HG03439 (cell line): ENCODE measurements at regions not wholly inside any gene's neighbourhood (a gene's known extent, or its start where the extent isn't known, plus 50 kb on each side); places are given as distances from the start of the nearest gene placed in this dataset.
"Not testable (repeated sequence)": the region's sequence is repeated elsewhere in the genome, so short reads cannot be mapped to it uniquely, and the experiment has no call there.

Experiments used
- ATAC-seq: cut with Tn5 transposase; IDR thresholded peaks from one replicate; pipeline ENCODE4 v1.9.1; 2021; ENCODE audit warnings: mild to moderate bottlenecking, moderate library complexity; ENCODE audit not compliant: unreplicated experiment

- not testable (repeated sequence) for ATAC-seq
Measured at GRCh38 chr1:83406693-83407371, 592.1 kb downstream of the TTLL7 start.

DNA sequence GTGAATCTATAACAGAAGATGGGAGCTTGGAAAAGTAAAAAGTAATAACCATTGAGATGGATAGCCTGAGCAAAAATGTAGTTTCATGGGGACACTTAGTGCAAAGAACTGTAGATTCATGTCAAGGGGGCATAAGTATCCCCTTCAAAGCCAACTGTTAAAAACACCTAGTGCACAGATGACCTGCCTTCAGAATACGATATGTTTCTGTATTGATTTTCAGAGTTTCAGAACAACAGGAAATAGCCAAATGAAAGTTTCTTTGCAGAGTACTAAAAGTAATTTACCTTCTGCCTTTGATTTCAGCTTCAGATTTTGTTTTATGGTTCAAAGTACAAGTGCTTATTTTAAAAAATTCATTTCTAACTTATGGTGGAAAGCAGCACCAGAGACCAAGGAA is 593.1 kb downstream of the TTLL7 start:
- ATAC-seq: peak; percentile 54

DNA sequence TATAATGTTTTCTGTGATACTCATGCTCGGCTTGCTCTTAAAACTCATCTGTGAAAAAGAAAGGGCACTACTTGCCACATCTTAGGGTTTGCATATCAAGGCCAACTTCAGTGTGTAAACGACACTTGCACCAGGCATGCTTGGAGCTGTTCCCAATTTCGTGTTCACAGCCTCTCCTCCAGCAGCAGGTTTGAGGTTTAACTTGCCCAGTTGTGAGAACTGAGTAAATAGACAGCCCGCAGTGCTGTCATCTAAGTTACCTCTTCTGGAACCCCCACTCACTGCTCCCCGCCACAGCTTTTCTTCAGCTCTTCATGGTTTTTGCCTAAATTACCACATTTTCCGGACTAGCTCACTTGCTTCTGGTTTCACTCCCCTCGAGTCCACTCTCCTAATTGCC is 595.4 kb downstream of the TTLL7 start:
- ATAC-seq: not testable (repeated sequence)

GRCh38 chr1:83401146-83401545 is 597.8 kb downstream of the TTLL7 start:
- ATAC-seq: not testable (repeated sequence)

DNA sequence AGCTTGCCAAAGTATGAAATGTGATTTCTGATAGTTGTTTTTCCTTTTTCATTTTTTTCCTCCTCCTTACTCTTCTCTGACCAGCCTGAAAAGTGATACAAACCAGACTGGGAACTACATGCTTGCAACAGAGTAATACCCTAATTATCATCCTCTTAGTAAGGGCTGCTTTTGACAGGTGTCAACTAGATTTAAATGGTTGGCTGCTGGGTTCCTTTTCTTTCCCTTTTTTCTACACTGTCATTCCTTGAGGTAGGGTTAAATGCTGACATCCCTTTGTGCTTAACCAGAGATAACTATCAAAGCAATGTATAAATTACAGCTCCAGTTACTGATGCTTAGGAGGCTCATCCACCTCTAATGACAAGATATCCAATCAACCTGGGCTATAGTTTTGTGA is 598.8 kb downstream of the TTLL7 start:
- not testable (repeated sequence) for ATAC-seq

DNA sequence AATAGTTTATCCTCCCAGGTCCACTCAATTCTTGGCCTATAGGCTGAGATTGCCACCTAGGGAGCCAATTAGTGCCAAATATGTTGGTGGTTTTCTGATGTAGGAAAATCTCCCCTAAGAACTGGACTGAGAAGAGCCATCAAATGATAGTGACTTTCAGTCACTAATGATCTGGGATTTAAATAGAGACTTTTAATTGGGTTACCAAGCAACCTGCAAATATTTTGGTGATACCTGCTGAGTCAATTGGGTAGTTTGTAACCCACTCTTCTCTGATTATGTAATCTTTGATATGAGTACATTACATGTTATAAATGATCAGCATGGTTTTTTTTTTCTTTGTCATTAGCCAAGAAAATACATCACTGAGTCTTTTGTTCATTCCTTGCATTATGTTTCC is 600.8 kb downstream of the TTLL7 start:
- ATAC-seq: not testable (repeated sequence)

DNA sequence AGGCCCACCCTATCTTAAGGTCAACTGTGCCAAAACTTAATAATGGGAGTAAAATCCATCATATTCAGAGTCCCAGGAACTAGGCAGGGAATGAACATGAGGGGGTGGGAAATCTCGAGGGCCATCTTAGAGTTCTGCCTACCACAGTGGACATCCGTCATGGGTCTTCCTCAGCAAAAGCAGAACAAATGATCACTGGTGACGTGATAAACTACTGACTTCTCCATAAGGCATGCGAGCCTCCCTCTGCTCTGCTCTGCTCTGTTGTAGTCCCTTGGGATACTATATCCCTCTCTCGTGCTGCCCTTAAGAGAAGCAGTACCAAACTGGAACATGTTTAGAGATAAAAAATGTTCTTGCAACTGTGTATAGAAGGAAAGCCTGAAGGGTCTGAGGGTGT is 603.8 kb downstream of the TTLL7 start:
- not testable (repeated sequence) for ATAC-seq

- ATAC-seq: not testable (repeated sequence)
Measured at GRCh38 chr1:83386946-83387345, 612.0 kb downstream of the TTLL7 start.

DNA sequence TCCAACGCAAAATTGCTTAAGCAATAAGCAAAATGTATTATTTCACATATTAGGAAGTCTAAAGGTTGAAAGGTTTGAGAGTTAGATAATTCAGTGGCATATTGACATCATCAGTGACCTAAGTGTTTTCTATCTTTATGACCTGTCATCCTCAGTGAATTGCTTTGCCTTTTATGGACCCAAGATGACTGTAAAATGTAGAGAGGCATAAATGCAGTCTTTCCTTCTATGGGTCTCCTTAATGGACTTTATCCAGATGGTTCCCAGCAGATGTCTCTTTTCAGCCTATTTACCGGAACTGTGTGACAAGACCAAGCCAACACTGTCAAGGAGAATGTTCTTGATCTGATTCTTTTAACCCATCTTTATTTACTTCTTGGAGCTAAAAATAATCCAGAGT is 615.8 kb downstream of the TTLL7 start:
- ATAC-seq: not testable (repeated sequence)

DNA sequence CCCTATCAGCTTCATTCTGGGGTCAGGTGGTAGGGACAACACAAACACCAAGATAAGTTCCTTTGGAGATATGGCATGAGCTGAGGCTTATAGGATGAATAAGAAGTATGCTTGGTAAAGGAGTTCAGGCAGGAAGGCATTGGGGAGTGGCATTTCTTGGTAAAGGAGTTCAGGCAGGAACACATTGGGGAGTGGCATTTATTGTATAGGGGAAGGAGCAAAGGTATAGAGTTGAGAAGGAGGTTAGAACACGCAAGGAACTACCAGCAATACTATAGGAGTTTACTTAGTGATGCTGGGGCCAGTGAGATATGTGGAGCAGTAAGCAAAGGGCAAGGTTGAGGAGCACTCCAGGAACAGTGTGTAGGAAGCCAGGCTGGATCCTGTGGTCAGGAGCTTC is 625.9 kb downstream of the TTLL7 start:
- ATAC-seq: not testable (repeated sequence)

DNA sequence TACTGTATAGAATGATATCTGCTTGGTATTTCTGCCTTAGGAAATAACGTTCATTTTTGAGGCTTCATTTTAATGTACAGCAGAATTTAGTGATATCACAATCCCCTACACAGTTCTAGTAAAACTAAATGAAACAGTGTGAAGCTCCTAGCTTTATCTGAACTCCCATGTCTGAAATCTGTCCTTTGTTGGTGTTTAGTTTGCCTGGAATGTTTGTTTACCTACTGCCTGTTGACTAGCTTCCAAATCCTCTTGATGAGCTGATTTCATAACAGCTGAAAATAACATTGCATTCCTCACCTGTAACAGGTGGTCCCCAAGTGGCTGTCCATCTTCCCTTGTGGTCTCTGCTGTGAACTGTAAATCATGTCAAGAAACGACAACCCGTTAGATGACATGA is 629.1 kb downstream of the TTLL7 start:
- not testable (repeated sequence) for ATAC-seq

- not testable (repeated sequence) for ATAC-seq
Measured at GRCh38 chr1:83365320-83365719, 633.6 kb downstream of the TTLL7 start.

GRCh38 chr1:83345375-83345774 is 653.6 kb downstream of the TTLL7 start:
- ATAC-seq: not testable (repeated sequence)

GRCh38 chr1:83343767-83344166 is 655.2 kb downstream of the TTLL7 start:
- not testable (repeated sequence) for ATAC-seq

GRCh38 chr1:83342995-83343394 is 655.9 kb downstream of the TTLL7 start:
- ATAC-seq: not testable (repeated sequence)

- not testable (repeated sequence) for ATAC-seq
Measured at GRCh38 chr1:83332308-83332707, 666.6 kb downstream of the TTLL7 start.

DNA sequence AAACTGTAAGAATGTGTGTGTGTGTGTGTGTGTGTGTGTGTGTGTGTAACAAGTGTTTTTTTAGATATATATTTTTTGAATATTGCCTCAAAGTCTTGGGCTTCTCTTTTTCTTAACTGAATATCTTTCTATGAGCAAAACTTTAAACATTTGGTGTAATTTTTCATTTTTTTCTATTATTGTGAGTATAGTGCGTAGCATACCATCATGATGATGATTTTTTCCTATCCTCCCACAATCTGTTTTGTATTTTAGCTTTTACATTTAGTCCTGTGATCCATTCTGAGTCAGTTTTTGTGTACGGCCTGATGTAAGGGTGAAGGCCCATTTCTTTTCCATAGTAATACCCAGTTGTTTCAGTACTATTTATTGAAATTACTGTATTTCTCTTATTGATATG is 680.6 kb downstream of the TTLL7 start:
- no peak for ATAC-seq

GRCh38 chr1:83315446-83315845 is 683.5 kb downstream of the TTLL7 start:
- ATAC-seq: not testable (repeated sequence)

- not testable (repeated sequence) for ATAC-seq
Measured at GRCh38 chr1:83310161-83310560, 688.8 kb downstream of the TTLL7 start.

DNA sequence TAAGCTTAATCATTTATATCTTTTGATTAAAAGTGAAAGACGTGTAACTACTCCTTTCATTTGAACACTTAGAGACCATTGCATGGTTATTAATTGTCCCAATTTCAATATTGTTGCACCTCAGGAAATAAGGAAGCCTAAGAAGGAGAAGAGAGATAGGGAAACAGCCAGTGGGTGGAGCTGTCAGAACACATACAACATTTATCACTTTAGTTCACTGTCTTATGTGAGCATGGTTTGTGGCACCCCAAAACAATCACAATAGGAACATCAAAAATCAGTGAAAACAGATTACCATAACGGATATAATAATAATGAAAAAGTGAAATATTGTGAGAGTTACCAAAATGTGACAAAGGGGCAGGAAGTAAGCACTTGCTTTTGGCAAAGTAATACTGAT is 689.9 kb downstream of the TTLL7 start:
- ATAC-seq: not testable (repeated sequence)

DNA sequence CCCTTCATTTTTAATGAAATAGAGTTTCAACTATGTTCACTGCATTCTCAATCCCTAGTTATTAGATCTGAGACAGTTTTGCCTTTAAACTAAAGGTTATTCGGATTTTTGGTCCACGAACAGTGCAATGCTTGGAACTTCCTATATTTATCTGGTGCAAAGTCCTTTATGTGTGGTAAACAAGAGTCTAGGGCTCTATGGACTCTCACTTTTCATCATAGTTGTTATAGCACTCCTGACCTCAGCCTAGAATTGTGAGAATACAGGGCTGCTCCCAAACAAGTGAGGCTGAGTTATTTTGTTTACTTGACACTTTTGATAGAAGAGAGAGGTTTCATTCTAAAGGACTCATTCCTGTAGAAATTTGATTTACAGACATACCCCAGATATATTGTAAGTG is 692.1 kb downstream of the TTLL7 start:
- ATAC-seq: not testable (repeated sequence)

DNA sequence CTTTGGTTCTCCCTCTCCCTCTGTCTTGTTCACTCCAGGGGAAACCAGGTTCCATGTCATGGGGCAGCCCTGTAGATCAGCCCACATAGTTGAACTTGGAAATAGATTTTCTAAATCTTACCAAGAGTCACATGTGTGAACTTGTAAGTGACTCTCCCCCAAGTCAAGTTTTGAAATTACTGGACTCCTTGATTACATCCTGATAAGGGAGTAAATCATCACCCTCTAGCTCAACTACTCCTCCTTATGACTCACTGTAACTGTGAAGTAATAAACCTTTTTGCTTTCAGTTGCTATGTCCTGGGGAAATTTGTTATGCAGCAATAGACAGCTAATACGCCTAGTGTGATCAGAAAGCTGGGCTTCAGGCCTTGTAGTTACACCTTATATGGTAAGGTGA is 703.3 kb downstream of the TTLL7 start:
- ATAC-seq: not testable (repeated sequence)

GRCh38 chr1:83287391-83287790 is 711.5 kb downstream of the TTLL7 start:
- ATAC-seq: not testable (repeated sequence)
